ENCODE measurements at regions not wholly inside any gene's neighbourhood (a gene's known extent, or its start where the extent isn't known, plus 50 kb on each side); places are given as distances from the start of the nearest gene placed in this dataset.

GRCh38 chr5:157920828-157921170, 61.9 kb upstream of the CLINT1 start:
- Mint-ChIP-seq H3K9me3 (no peaks in the 10 kb centered on the region), H3K36me3 (ENCODE audit: low read depth) (no peaks in the 10 kb centered on the region), H3K27me3 (ENCODE audit: insufficient read depth) (no peaks in the 10 kb centered on the region), H3K4me3 (no peak overlapping the region), H3K27ac (no peak overlapping the region), H3K4me1 (peaks cover 69% of the 10 kb centered on the region)
- Histone ChIP-seq H3K27ac (ENCODE audit: low read depth, low read length) (no peak overlapping the region), H3K9me3 (ENCODE audit: control insufficient read depth, low read length) (no peaks in the 10 kb centered on the region), H3K4me3 (ENCODE audit: low read length) (no peak overlapping the region), H3K4me1 (ENCODE audit: control insufficient read depth, insufficient read depth, low read length) (peaks cover 15% of the 10 kb centered on the region), H3K27me3 (ENCODE audit: control insufficient read depth, insufficient read depth, low read length, poor library complexity, severe bottlenecking) (peaks cover 5% of the 10 kb centered on the region), H3K9ac (ENCODE audit: extremely low read depth, low read length, poor library complexity, severe bottlenecking) (no peak overlapping the region), H3K36me3 (ENCODE audit: control insufficient read depth, insufficient read depth, low read length) (no peaks in the 10 kb centered on the region)
- TF ChIP-seq CTCF (conservative IDR thresholded peaks at IDR 0.05), result no peak
- no peak for DNase-seq
- WGBS, 2 experiments (ENCODE audit: insufficient coverage in 1 of 2, insufficient read length in 1 of 2), result 82 to 99% methylated on average over 2 to 3 of the region's 3 CpGs

GRCh38 chr5:157918811-157919742, 60.1 kb upstream of the CLINT1 start:
- Mint-ChIP-seq H3K27me3 (ENCODE audit: insufficient read depth) (no peaks in the 10 kb centered on the region), H3K4me1 (peaks cover 65% of the 10 kb centered on the region), H3K27ac (peak overlapping the region; percentile 46)

More at GRCh38 chr5:157918811-157919742, 60.1 kb upstream of the CLINT1 start:
- H3K4me3 ChIP-seq (ENCODE audit: low read length), result no peak overlapping the region
- no peaks in the 10 kb centered on the region for H3K9me3 ChIP-seq (ENCODE audit: control insufficient read depth, low read length)
- no peak overlapping the region for H3K27ac ChIP-seq (ENCODE audit: low read depth, low read length)
- H3K27me3 ChIP-seq (ENCODE audit: control insufficient read depth, insufficient read depth, low read length, poor library complexity, severe bottlenecking), result no peaks in the 10 kb centered on the region
- H3K36me3 Mint-ChIP-seq (ENCODE audit: low read depth), result no peaks in the 10 kb centered on the region
- no peaks in the 10 kb centered on the region for H3K36me3 ChIP-seq (ENCODE audit: control insufficient read depth, insufficient read depth, low read length)
- H3K4me3 Mint-ChIP-seq, result no peak overlapping the region
- no peak for TF ChIP-seq CTCF (conservative IDR thresholded peaks at IDR 0.05)
- peaks cover 8% of the 10 kb centered on the region for H3K4me1 ChIP-seq (ENCODE audit: control insufficient read depth, insufficient read depth, low read length)
- DNase-seq, result no peak
- H3K9me3 Mint-ChIP-seq, result no peaks in the 10 kb centered on the region
- 78 to 83% methylated on average over 11 to 19 of the region's 19 CpGs for WGBS, 2 experiments (ENCODE audit: insufficient coverage in 1 of 2, insufficient read length in 1 of 2)
- no peak overlapping the region for H3K9ac ChIP-seq (ENCODE audit: extremely low read depth, low read length, poor library complexity, severe bottlenecking)

Data from endodermal cell (in vitro differentiated cells).